GM23338 (cell line): ENCODE measurements at regions not wholly inside any gene's neighbourhood (a gene's known extent, or its start where the extent isn't known, plus 50 kb on each side); places are given as distances from the start of the nearest gene placed in this dataset.

Experiments used
- ATAC-seq: fragments of 200-7000 bp; cut with Tn5 transposase; 3 replicates; pipeline ENCODE4 v1.9.1; 2020
- DNase-seq: peaks from one replicate; pipeline ENCODE4 v3.0.0-alpha.2; 2015; ENCODE audit warnings: low spot score
- H2AFZ ChIP-seq: fragments of 200-600 bp; sonication (generic); 2 replicates; pipeline ENCODE4 v1.8.0; 2016; ENCODE audit warnings: antibody characterized with exemption, mild to moderate bottlenecking, moderate library complexity
- H3F3A ChIP-seq: fragments of 200-600 bp; sonication (generic); replicated peaks from 2 replicates; pipeline ENCODE4 v1.8.0; 2017; ENCODE audit warnings: antibody characterized with exemption, mixed run types, low read depth
- H3K27ac ChIP-seq: fragments of 200-600 bp; sonication (generic); 2 replicates; pipeline ENCODE4 v1.6.1; 2016; ENCODE audit warnings: low read depth
- H3K27me3 ChIP-seq: fragments of 200-600 bp; sonication (generic); 2 replicates; pipeline ENCODE4 v1.8.0; 2016; ENCODE audit warnings: mild to moderate bottlenecking, mixed run types, moderate library complexity; ENCODE audit not compliant: insufficient read depth
- H3K36me3 ChIP-seq: fragments of 200-600 bp; sonication (generic); 2 replicates; pipeline ENCODE4 v1.8.0; 2016; ENCODE audit warnings: mild to moderate bottlenecking; ENCODE audit not compliant: insufficient read depth
- H3K4me1 ChIP-seq: fragments of 200-600 bp; sonication (generic); 2 replicates; pipeline ENCODE4 v1.8.0; 2016; ENCODE audit warnings: mild to moderate bottlenecking, moderate library complexity; ENCODE audit not compliant: insufficient read depth
- H3K4me2 ChIP-seq: fragments of 200-600 bp; sonication (generic); 2 replicates; pipeline ENCODE4 v1.7.1; 2017; ENCODE audit warnings: mixed run types
- H3K4me3 ChIP-seq: fragments of 200-600 bp; sonication (generic); 2 replicates; pipeline ENCODE4 v1.6.1; 2016; ENCODE audit warnings: mixed run types
- H3K79me2 ChIP-seq: fragments of 200-600 bp; sonication (generic); replicated peaks from 2 replicates; pipeline ENCODE4 v1.8.0; 2017; ENCODE audit warnings: mild to moderate bottlenecking; ENCODE audit not compliant: insufficient read depth
- H3K9me2 ChIP-seq: fragments of 200-600 bp; sonication (generic); 2 replicates; pipeline ENCODE4 v1.8.0; 2017; ENCODE audit not compliant: insufficient read depth
- H4K20me1 ChIP-seq: fragments of 200-600 bp; sonication (generic); replicated peaks from 2 replicates; pipeline ENCODE4 v1.8.0; 2017; ENCODE audit warnings: mild to moderate bottlenecking; ENCODE audit not compliant: insufficient read depth
- H3K27ac Mint-ChIP-seq: 2 replicates; pipeline ENCODE4 v1.8.0; 2020; ENCODE audit warnings: inconsistent platforms, mild to moderate bottlenecking, moderate library complexity, mixed read lengths
- H3K27me3 Mint-ChIP-seq: 3 replicates; pipeline ENCODE4 v1.8.0; 2022; ENCODE audit warnings: low read depth, mild to moderate bottlenecking, moderate library complexity, mixed read lengths, inconsistent platforms; ENCODE audit not compliant: insufficient read depth, poor library complexity
- H3K36me3 Mint-ChIP-seq: 3 replicates; pipeline ENCODE4 v1.8.0; 2021; ENCODE audit warnings: low read depth, mild to moderate bottlenecking, inconsistent platforms, moderate library complexity, mixed read lengths
- H3K4me1 Mint-ChIP-seq: 3 replicates; pipeline ENCODE4 v1.8.0; 2020; ENCODE audit warnings: mild to moderate bottlenecking, inconsistent platforms, mixed read lengths
- H3K4me3 Mint-ChIP-seq: 3 replicates; pipeline ENCODE4 v1.8.0; 2021; ENCODE audit warnings: moderate library complexity, mild to moderate bottlenecking, inconsistent platforms, mixed read lengths
- H3K9me3 Mint-ChIP-seq: 3 replicates; pipeline ENCODE4 v1.8.0; 2020; ENCODE audit warnings: moderate library complexity, mild to moderate bottlenecking, inconsistent platforms, mixed read lengths
- CREB1 ChIP-seq: fragments of 250-450 bp; sonication (Bioruptor Pico); IDR thresholded peaks from 2 replicates; pipeline ENCODE4 v1.5.0; 2020; ENCODE audit warnings: low read depth, mild to moderate bottlenecking, moderate library complexity
- CTCF ChIP-seq, 2 experiments: fragments of 200-600 bp in 1 of 2; sonication (generic) in 1 of 2; conservative IDR thresholded peaks; 2 replicates each; pipeline versions ENCODE4 v1.5.1 to v1.6.1; 2016 to 2017; ENCODE audit warnings: antibody characterized with exemption in 2 of 2, low read depth in 2 of 2, mild to moderate bottlenecking in 2 of 2, moderate library complexity in 1 of 2
- ETS1 ChIP-seq: IDR thresholded peaks from 2 replicates; pipeline ENCODE4 v1.6.1; 2016; ENCODE audit warnings: antibody characterized with exemption
- EZH2 ChIP-seq: fragments of 200-600 bp; sonication (generic); IDR thresholded peaks from one replicate; pipeline ENCODE4 v1.8.0; 2017; ENCODE audit warnings: antibody characterized with exemption, mild to moderate bottlenecking, low read depth; ENCODE audit not compliant: unreplicated experiment
- EZH2phosphoT487 ChIP-seq: fragments of 200-600 bp; sonication (generic); IDR thresholded peaks from one replicate; pipeline ENCODE4 v1.8.1; 2018; ENCODE audit warnings: antibody characterized with exemption; ENCODE audit not compliant: unreplicated experiment
- JUNB ChIP-seq: IDR thresholded peaks from one replicate; pipeline ENCODE4 v1.6.1; 2016; ENCODE audit warnings: antibody characterized with exemption; ENCODE audit not compliant: unreplicated experiment
- NANOG ChIP-seq: IDR thresholded peaks from 2 replicates; pipeline ENCODE4 v1.6.1; 2016; ENCODE audit warnings: antibody characterized with exemption, borderline replicate concordance
- POLR2AphosphoS5 ChIP-seq: IDR thresholded peaks from 2 replicates; pipeline ENCODE4 v1.6.1; 2016; ENCODE audit warnings: antibody characterized with exemption, low read depth
- REST ChIP-seq: IDR thresholded peaks from one replicate; pipeline ENCODE4 v1.6.1; 2018; ENCODE audit warnings: antibody characterized with exemption; ENCODE audit not compliant: unreplicated experiment
- STAT1 ChIP-seq: IDR thresholded peaks from one replicate; pipeline ENCODE4 v1.6.1; 2016; ENCODE audit warnings: antibody characterized with exemption; ENCODE audit not compliant: unreplicated experiment
- ZNF114 ChIP-seq: fragments of 250-450 bp; sonication (Bioruptor Pico); IDR thresholded peaks from 2 replicates; pipeline ENCODE4 v1.5.0; 2020; ENCODE audit warnings: mild to moderate bottlenecking, moderate library complexity
- ZNF331 ChIP-seq: fragments of 250-450 bp; sonication (Bioruptor Pico); IDR thresholded peaks from 2 replicates; pipeline ENCODE4 v1.5.0; 2020; ENCODE audit warnings: low read depth, mild to moderate bottlenecking, moderate library complexity
- ZNF462 ChIP-seq: fragments of 250-450 bp; sonication (Bioruptor Pico); IDR thresholded peaks from 2 replicates; pipeline ENCODE4 v1.5.0; 2020; ENCODE audit warnings: mild to moderate bottlenecking, moderate library complexity

GRCh38 chr5:144048259-144048856 lies 122.1 kb downstream of the YIPF5 start:
- Histone ChIP-seq H3F3A (no peaks in the 10 kb centered on the region), H3K4me2 (no peak overlapping the region), H3K79me2 (no peaks in the 10 kb centered on the region), H3K27me3 (no peaks in the 10 kb centered on the region), H3K27ac (no peak overlapping the region), H3K36me3 (no peaks in the 10 kb centered on the region), H3K4me1 (no peaks in the 10 kb centered on the region), H3K4me3 (no peak overlapping the region), H3K9me2 (peaks cover 6% of the 10 kb centered on the region; the same call in 1 of the 2 replicates), H2AFZ (peak overlapping the region; percentile 80; the same call in 1 of the 2 replicates), H4K20me1 (no peaks in the 10 kb centered on the region)
- Mint-ChIP-seq H3K36me3 (no peaks in the 10 kb centered on the region; the same call in 2 of the 3 replicates), H3K4me1 (no peaks in the 10 kb centered on the region), H3K9me3 (peaks cover 5% of the 10 kb centered on the region; the same call in 2 of the 3 replicates), H3K27ac (no peak overlapping the region), H3K4me3 (no peak overlapping the region), H3K27me3 (peaks cover 4% of the 10 kb centered on the region)
- ATAC-seq (no peak), DNase-seq (no peak)
- TF ChIP-seq ETS1 (no peak), EZH2phosphoT487 (no peak), NANOG (no peak), ZNF462 (CRISPR knock-in tag) (no peak), CTCF (conservative IDR thresholded peaks at IDR 0.05; ENCODE audit: low read depth in 2 of 2) (no peak), ZNF331 (CRISPR knock-in tag) (no peak), EZH2 (no peak), STAT1 (no peak), REST (no peak), ZNF114 (CRISPR knock-in tag) (no peak), JUNB (no peak), CREB1 (CRISPR knock-in tag) (no peak), POLR2AphosphoS5 (no peak)
